Glomerular endothelial cell (primary cell): ENCODE measurements at regions not wholly inside any gene's neighbourhood (a gene's known extent, or its start where the extent isn't known, plus 50 kb on each side); places are given as distances from the start of the nearest gene placed in this dataset.

Source experiments
- DNase-seq: peaks from one replicate; pipeline ENCODE4 v3.0.0-alpha.2; 2011; ENCODE audit warnings: low read depth, low spot score; ENCODE audit errors: extremely low read depth

DNA sequence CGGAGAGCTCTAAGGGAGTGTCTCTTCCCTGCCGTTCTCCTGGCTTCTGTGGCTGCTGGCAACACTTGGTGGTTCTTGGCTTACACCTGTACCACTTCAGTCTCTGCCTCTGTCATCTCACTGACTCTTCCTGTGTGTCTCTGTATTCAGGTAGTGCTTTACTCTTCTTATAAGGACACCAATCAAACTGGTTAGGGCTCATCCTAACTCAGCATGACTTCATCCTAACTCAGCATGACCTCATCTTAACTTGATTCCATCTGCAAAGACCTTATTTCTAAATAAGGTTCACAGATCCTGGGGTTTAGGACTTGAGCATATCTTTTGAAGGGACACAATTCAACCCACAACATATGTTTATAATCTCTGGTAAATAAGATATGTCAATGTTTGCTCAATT, 51.6 kb upstream of the DSEL start:
- no peak for DNase-seq
